NK-92 treated with Interleukin-12 subunit alpha and Interleukin-12 subunit beta, amount 100 ng/mL, for 24 hours (cell line): ENCODE measurements at regions not wholly inside any gene's neighbourhood (a gene's known extent, or its start where the extent isn't known, plus 50 kb on each side); places are given as distances from the start of the nearest gene placed in this dataset.

Experiments used
- DNase-seq: peaks from one replicate; lab custom pipeline; 2025; lab: John Stamatoyannopoulos, UW

- DNase-seq: no peak
Observed at GRCh38 chr3:159620873-159621272, 367.8 kb upstream of the IL12A start.

DNA sequence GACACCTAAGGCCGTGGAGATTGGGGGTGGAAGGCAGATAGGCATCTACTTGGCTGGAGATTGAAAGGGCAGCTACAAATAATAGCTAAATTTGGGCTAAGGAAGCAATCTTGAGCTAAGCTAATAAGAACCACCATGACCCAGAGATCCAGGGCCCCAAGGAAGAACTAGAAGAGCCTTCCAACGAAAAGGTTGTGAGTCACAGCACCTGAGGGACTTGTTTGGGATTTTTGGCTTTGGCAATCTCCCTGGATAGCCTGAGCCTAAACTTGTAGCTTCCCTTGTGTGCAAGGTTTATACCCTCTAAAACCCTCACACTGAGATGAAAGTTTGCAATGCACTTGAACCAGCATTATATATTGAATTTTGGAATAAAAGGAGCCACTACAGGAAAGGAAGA lies 364.0 kb upstream of the IL12A start:
- DNase-seq: no peak

- no peak for DNase-seq
Observed at GRCh38 chr3:159625594-159625993, 363.0 kb upstream of the IL12A start.

GRCh38 chr3:159626598-159626997 lies 362.0 kb upstream of the IL12A start:
- no peak for DNase-seq

DNA sequence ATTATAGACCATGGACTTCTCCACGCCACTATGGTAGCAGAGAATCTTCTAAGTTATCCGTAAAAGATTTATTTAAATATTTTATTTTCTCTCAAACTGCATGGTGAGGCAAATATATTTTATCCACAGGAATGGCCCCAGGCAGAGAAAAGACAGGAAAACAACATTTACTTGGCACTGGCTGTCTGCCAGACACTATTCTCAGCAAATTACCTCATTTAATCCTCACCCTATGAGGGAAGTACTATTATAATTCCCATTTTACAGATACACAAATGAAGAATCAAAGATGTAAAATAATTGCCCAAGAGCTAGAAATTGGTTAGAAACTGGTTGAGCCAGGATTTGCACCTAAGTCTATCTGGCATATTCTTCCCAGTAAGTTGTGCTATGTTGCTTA lies 361.4 kb upstream of the IL12A start:
- no peak for DNase-seq

- no peak for DNase-seq
Observed at GRCh38 chr3:159627634-159628033, 361.0 kb upstream of the IL12A start.

GRCh38 chr3:159629329-159630084 lies 359.1 kb upstream of the IL12A start:
- DNase-seq: no peak

DNA sequence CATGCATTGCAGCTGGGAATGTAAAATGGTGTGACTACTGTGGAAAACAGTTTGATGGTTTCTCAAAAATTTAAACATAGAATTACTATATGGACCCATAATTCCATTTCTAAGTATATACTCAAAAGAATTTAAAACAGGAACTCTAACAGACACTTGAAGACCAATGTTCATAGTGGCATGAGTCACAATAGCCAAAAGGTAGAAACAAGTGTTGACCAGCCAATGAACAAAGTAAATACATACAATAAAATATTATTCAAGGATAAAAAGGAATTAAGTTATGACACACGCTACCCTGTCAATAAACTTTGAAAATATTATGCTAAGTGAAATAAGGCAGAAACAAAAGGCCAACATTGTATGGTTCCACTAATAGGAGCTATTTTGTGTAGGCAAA lies 357.4 kb upstream of the IL12A start:
- DNase-seq: no peak

- DNase-seq: no peak
Observed at GRCh38 chr3:159632128-159632527, 356.5 kb upstream of the IL12A start.

DNA sequence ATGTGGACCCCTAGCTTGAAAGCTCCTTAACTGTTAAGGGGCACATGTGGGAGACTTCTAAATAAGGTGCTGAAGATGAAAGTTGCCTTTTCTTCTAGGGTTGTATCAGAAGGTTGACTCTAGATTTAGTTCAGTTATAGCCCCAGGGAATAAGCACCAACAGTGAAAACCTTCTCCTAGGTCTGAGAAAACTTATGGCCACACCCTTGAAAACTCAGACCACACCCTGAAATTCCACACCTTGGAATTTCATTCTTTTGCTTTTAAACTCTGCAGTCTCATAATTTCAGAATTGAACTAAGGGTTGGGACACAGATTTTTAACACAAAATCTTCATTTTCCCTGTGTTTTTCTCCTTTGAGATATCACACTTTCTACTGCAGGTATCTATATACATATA lies 355.8 kb upstream of the IL12A start:
- no peak for DNase-seq

GRCh38 chr3:159634483-159634882 lies 354.2 kb upstream of the IL12A start:
- no peak for DNase-seq

DNA sequence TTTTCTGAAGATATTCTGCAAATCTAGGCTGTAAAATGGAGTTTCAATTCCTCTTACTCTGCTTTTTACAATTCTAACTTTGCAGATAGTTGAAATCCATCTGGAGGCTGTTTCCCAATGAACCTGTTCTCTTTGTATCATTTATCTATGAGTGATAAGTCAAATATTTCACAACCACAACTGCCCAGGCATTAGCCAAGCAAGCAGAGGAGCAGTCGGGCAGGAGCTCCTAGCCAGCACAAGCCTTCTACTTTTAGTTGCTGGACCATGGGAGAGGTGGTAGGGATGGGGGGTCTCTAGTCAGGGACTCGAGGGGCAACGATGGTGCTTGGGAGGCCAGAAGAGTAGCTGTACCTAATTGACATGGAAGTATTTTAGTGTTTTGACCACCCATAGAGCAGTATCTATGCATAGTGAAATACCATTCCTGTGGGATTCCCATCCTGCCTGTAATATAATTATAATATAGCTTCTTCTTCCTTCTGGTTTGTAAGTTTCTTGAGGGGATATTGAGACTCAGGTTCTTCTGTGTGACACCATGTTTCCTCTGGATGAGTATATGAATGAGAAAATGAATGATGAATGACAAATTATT lies 353.5 kb upstream of the IL12A start:
- no peak for DNase-seq

GRCh38 chr3:159637883-159638542 lies 350.6 kb upstream of the IL12A start:
- DNase-seq: no peak

GRCh38 chr3:159640225-159640624 lies 348.4 kb upstream of the IL12A start:
- DNase-seq: no peak

GRCh38 chr3:159643406-159643805 lies 345.2 kb upstream of the IL12A start:
- no peak for DNase-seq

DNA sequence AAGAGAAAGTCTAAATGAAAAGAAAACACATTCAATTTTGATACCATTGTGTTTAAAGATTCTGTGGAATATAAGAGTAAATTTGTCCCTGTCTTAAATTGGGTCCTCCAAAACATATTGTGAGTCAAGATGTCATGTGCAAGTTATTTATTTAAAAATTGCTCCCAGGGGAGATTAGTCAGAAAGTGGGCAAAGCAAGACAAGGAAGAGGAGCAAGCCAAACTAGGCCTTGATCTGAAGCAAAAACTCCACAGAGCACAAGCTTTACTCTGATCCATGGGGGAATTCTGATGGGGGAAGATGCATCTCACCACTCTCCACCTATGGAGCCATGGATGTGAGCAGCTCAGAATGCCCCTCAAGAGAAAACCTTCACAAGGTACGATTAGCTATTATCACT lies 342.8 kb upstream of the IL12A start:
- DNase-seq: no peak

GRCh38 chr3:159649951-159650350 lies 338.7 kb upstream of the IL12A start:
- no peak for DNase-seq

- DNase-seq: no peak
Observed at GRCh38 chr3:159650726-159651125, 337.9 kb upstream of the IL12A start.

DNA sequence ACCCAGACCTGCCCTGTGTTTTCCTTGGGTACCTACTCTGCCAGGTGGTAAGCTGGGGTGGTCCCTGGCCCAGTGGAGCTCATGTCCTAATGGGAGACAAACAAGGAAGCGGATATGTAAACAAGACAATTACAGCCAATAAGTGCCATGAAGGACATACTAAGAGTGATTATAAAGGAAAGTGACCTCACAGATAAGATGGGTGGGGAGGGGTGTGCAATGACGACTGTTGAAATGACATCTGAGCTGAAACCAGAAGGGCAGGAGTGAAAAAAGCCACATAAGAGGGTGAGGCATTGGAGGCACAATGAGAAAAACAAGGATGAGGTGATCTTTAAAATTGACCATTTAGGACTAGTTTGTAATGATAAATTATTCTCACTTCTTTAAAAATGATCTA lies 336.2 kb upstream of the IL12A start:
- DNase-seq: no peak

GRCh38 chr3:159654183-159655134 lies 334.2 kb upstream of the IL12A start:
- DNase-seq: no peak

DNA sequence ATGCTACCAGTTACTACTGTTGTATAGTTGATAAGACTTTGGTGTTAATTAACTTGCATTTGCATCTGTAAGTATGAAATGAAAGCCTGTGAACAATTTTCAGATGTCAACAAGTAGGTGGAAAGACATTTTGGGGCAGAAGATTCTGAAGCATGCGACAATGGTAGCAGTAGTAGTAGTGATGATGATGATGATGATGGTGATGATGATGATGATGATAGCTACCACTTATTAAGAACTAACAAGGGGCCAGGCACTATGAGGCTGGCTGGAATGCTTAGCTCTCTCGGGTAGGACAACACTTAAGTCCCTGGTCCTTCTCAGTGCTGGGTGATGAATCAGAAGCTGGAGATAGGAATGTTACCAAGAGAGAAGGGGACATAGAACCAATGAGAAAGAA lies 333.4 kb upstream of the IL12A start:
- DNase-seq: no peak

DNA sequence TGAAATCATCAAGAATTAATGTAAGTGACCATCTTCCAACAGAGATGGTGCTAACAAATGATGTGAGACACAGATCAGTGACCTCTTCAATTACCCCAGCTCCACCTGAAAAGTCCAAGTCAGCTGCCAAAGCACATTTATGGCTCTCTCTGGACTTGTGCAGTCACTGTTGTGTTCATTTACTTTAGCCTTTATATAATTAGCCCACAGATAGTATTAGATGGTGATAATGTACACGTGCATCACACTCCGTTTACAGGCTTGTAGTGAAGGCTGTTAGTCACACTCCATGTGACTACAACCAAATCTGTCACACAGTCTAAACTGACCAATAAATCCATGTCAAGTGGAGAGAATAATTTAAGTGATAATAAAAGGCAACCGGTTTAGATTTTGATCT lies 331.5 kb upstream of the IL12A start:
- DNase-seq: no peak
